ENCODE measurements at regions not wholly inside any gene's neighbourhood (a gene's known extent, or its start where the extent isn't known, plus 50 kb on each side); places are given as distances from the start of the nearest gene placed in this dataset.

- TF ChIP-seq, protein P1, sequence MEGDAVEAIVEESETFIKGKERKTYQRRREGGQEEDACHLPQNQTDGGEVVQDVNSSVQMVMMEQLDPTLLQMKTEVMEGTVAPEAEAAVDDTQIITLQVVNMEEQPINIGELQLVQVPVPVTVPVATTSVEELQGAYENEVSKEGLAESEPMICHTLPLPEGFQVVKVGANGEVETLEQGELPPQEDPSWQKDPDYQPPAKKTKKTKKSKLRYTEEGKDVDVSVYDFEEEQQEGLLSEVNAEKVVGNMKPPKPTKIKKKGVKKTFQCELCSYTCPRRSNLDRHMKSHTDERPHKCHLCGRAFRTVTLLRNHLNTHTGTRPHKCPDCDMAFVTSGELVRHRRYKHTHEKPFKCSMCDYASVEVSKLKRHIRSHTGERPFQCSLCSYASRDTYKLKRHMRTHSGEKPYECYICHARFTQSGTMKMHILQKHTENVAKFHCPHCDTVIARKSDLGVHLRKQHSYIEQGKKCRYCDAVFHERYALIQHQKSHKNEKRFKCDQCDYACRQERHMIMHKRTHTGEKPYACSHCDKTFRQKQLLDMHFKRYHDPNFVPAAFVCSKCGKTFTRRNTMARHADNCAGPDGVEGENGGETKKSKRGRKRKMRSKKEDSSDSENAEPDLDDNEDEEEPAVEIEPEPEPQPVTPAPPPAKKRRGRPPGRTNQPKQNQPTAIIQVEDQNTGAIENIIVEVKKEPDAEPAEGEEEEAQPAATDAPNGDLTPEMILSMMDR (conservative IDR thresholded peaks at IDR 0.05; ENCODE audit: low read depth, low read length) = no peak
- TF ChIP-seq MAFK (IDR thresholded peaks at IDR 0.05; ENCODE audit: low read depth, low read length) (no peak), USF2 (IDR thresholded peaks at IDR 0.05; ENCODE audit: low read depth, low read length) (no peak), POLR2A (IDR thresholded peaks at IDR 0.05; ENCODE audit: low read depth, low read length) (no peak), RAD21 (IDR thresholded peaks at IDR 0.05; ENCODE audit: low read length) (no peak), MXI1 (IDR thresholded peaks at IDR 0.05; ENCODE audit: borderline replicate concordance, low read depth, low read length) (no peak), SMC3 (IDR thresholded peaks at IDR 0.05; ENCODE audit: low read depth, low read length) (no peak), RFX5 (IDR thresholded peaks at IDR 0.05; ENCODE audit: low read depth, low read length) (no peak), MAZ (IDR thresholded peaks at IDR 0.05; ENCODE audit: borderline replicate concordance, low read depth, low read length) (no peak), RCOR1 (IDR thresholded peaks at IDR 0.05; ENCODE audit: insufficient replicate concordance, low read length) (no peak), CHD1 (IDR thresholded peaks at IDR 0.05; ENCODE audit: low read depth, low read length) (no peak), BHLHE40 (IDR thresholded peaks at IDR 0.05; ENCODE audit: low read depth, low read length) (no peak), FOS (IDR thresholded peaks at IDR 0.05; ENCODE audit: low read depth, low read length) (no peak)
Observed at GRCh38 chr13:66117563-66117962, 1112.6 kb downstream of the PCDH9 start.
